Right lung (tissue), 2 donors: ENCODE measurements at regions not wholly inside any gene's neighbourhood (a gene's known extent, or its start where the extent isn't known, plus 50 kb on each side); places are given as distances from the start of the nearest gene placed in this dataset.

Source experiments
- DNase-seq, 2 donors: peaks; one replicate each; pipeline ENCODE4 v3.0.0-alpha.2; 2013

GRCh38 chr2:41933046-41933420, 114.8 kb upstream of the PKDCC start:
- no peak for DNase-seq

- no peak for DNase-seq
Measured at GRCh38 chr2:41933585-41934320, 114.1 kb upstream of the PKDCC start.

GRCh38 chr2:41934329-41934958, 113.4 kb upstream of the PKDCC start:
- peak in 1 of 2 donors; percentile 63 for DNase-seq

GRCh38 chr2:41935002-41935401, 112.8 kb upstream of the PKDCC start:
- no peak for DNase-seq

- no peak for DNase-seq
Measured at GRCh38 chr2:41935825-41936224, 112.0 kb upstream of the PKDCC start.

- no peak for DNase-seq
Measured at GRCh38 chr2:41936771-41937463, 110.9 kb upstream of the PKDCC start.

GRCh38 chr2:41937464-41937906, 110.3 kb upstream of the PKDCC start:
- DNase-seq = no peak

GRCh38 chr2:41937921-41938708, 109.7 kb upstream of the PKDCC start:
- DNase-seq = no peak

- DNase-seq = no peak
Measured at GRCh38 chr2:41940060-41940744, 107.6 kb upstream of the PKDCC start.

- DNase-seq = peak in 1 of 2 donors; percentile 71
Measured at GRCh38 chr2:41940745-41941063, 107.1 kb upstream of the PKDCC start.

GRCh38 chr2:41941831-41942230, 106.0 kb upstream of the PKDCC start:
- DNase-seq = no peak

- no peak for DNase-seq
Measured at GRCh38 chr2:41942278-41942677, 105.5 kb upstream of the PKDCC start.

- no peak for DNase-seq
Measured at GRCh38 chr2:41943159-41943558, 104.7 kb upstream of the PKDCC start.

GRCh38 chr2:41944220-41944880, 103.5 kb upstream of the PKDCC start:
- DNase-seq = no peak

- peak; percentile 69 to 78 for DNase-seq
Measured at GRCh38 chr2:41947701-41948396, 100.0 kb upstream of the PKDCC start.

- DNase-seq = no peak
Measured at GRCh38 chr2:41948397-41948763, 99.4 kb upstream of the PKDCC start.

- no peak for DNase-seq
Measured at GRCh38 chr2:41949091-41949882, 98.5 kb upstream of the PKDCC start.

GRCh38 chr2:41949883-41950665, 97.7 kb upstream of the PKDCC start:
- DNase-seq = no peak

GRCh38 chr2:41950666-41950960, 97.2 kb upstream of the PKDCC start:
- DNase-seq = no peak
